Suppressor macrophage treated with lipopolysaccharide for 4 hours (primary cell): ENCODE measurements at regions not wholly inside any gene's neighbourhood (a gene's known extent, or its start where the extent isn't known, plus 50 kb on each side); places are given as distances from the start of the nearest gene placed in this dataset.
"Not testable (repeated sequence)": the region's sequence is repeated elsewhere in the genome, so short reads cannot be mapped to it uniquely, and the experiment has no call there.

Source experiments
- DNase-seq: peaks from one replicate; pipeline ENCODE4 v3.0.0-alpha.2; 2020

GRCh38 chr10:21363092-21363730 lies 162.3 kb downstream of the SKIDA1 start:
- DNase-seq = no peak

- no peak for DNase-seq
These were observed 166.3 kb downstream of the SKIDA1 start for GRCh38 chr10:21359202-21359601.

DNA sequence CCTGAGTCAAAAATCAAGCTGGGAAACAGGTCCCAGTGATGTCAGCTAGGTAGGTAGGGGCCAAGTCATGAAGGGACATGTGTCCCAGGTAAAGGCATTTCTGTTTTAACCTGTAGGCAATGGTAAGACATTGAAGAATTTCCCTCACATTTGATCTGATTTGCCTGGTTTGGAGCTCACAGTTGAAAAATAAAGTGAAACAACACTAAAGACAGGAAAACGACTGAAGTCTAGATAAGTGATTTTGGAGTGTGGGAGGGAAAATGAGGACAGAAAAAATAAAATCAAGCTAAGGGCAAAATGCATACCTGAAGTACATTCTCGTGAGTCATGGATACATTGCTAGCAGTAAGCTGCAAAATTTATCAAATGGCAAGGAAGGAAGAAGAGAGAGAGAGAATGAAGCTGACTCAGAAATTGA lies 169.9 kb downstream of the SKIDA1 start:
- DNase-seq = no peak

- no peak for DNase-seq
These were observed 172.6 kb downstream of the SKIDA1 start for GRCh38 chr10:21352886-21353285.

DNA sequence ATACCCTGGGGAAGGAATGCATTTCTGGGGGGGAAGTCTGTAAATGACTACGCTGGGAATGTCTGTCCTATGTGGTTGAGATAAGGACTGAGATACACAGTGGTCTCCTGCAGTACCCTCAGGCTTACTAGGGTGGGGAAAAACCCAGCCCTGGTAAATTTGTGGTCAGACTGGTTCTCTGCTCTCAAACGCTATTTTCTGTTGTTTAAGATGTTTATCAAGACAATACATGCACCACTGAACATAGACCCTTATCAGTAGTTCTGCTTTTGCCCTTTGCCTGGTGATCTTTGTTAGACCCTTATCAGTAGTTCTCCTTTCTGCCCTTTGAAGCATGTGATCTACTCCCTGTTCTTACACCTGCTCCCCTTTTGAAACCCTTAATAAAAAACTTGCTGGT lies 173.9 kb downstream of the SKIDA1 start:
- not testable (repeated sequence) for DNase-seq

- DNase-seq = no peak
These were observed 175.6 kb downstream of the SKIDA1 start for GRCh38 chr10:21349912-21350286.

DNA sequence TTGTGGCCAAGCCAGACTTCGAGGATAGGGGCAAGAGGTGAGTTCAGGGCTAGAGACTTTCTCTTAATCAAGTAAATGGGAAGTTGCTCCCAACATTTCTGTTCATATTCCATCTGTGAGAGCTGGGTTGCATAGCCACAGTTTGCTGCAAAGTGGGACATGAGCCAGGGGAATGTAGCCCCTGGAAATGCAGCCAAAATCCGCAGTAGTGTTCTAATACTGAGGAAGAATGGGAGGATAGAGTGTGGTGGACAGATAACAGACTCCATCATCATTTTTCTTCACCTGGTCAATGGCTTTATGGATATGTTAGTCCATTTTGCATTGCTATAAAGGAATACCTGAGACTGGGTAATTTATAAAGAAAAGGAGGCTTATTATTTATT lies 177.7 kb downstream of the SKIDA1 start:
- DNase-seq = no peak

DNA sequence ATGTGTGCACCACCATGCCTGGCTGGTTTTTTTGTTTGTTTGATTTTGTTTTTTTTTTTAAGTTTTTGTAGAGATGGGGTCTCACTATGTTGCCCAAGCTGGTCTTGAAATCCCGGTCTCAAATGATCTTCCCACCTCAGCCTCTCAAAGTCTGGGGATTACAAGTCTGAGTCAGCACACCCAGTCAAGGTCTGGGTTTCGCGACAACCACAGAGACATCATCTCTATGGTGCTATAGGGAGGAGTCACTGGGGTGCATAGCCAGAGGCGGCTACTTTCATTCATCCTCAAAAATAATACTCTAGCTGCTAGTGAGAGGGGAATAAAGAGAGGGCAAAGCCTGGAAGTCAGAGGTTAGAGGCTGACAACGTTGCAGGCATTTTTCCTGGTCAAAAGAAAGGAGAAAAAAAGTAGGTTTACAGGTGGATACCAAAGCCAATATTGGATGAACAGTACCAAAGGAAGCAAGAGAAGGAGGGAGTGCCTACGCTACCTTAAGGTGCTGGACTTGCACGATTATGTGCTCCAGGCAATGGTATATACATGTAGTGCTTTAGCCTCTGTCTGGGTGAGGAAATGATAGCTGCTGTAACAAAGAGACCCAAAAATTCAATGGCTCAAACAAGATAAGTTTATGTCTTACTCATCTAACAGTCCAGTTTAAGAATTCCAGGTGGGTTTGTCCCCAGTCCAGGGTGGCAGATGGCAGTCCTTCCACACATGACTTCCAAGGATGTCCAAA lies 178.3 kb downstream of the SKIDA1 start:
- no peak for DNase-seq

DNA sequence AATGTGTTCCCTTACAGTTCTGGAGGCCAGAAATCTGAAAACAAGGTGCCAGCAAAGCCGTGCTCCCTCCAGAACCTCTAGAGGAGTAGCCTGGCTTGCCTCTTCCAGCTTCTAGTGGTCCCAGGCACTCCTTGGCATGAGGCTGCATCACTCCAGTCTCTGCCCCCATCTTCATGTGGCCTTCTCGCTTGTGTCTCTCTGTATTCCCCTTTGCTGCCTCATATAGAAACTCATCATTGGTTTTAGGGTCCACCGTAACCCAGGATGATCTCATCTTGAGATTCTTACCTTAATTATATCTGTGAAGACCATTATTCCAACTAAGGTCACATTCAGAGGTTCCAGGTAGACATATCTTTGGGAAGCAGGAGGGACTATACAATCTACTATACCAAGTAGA lies 182.4 kb downstream of the SKIDA1 start:
- DNase-seq = no peak

GRCh38 chr10:21342499-21342898 lies 183.0 kb downstream of the SKIDA1 start:
- DNase-seq = not testable (repeated sequence)

DNA sequence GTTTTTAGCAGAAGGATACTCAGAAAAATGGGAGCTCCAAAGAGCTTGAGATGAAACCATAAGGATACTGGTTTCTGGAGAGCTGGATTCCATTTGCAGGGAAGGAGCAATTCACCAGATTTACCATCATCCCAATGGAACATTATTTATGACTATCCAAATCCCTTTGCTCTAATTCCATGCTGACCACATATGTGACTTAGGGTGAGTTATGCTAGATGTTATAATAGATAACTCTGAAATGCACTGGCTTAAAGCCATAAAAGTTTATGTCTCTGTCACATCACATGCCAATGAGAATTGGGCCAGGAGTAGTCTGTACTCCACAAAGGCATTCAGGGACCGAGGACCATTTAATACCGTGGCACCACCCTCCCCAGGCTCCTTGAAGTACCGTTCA lies 185.2 kb downstream of the SKIDA1 start:
- DNase-seq = no peak

GRCh38 chr10:21337171-21337792 lies 188.2 kb downstream of the SKIDA1 start:
- no peak for DNase-seq

GRCh38 chr10:21336476-21337170 lies 188.9 kb downstream of the SKIDA1 start:
- DNase-seq = peak; percentile 37

GRCh38 chr10:21334891-21335696 lies 190.4 kb downstream of the SKIDA1 start:
- DNase-seq = no peak

GRCh38 chr10:21330628-21331020 lies 194.9 kb downstream of the SKIDA1 start:
- no peak for DNase-seq

DNA sequence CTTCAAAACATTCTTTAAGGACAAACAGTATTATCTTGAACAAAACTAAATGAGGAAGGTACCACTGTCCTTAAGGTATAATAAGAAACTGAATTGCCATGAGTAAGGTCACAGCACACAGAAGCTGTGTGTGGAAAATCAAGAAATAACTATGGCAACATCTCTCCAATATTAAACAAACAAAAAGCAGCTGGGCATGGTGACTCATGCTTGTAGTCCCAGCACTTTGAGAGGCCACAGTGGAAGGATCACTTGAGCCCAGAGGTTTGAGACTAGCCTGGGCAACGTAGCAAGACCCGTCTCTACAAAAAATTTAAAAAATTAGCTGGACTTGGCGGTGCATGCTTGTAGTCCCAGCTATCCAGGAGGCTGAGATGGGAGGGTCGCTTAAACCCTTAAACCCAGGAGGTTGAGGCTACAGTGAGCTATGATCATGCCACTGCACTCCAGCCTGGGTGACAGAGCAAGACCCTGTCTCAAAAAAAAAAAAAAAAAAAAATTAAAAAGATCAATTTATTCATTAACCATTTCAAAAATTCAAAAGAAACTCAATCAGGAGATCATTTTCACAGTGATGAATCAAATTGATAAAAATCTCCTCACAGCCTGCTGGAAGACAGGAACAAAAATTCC lies 195.4 kb downstream of the SKIDA1 start:
- DNase-seq = no peak

DNA sequence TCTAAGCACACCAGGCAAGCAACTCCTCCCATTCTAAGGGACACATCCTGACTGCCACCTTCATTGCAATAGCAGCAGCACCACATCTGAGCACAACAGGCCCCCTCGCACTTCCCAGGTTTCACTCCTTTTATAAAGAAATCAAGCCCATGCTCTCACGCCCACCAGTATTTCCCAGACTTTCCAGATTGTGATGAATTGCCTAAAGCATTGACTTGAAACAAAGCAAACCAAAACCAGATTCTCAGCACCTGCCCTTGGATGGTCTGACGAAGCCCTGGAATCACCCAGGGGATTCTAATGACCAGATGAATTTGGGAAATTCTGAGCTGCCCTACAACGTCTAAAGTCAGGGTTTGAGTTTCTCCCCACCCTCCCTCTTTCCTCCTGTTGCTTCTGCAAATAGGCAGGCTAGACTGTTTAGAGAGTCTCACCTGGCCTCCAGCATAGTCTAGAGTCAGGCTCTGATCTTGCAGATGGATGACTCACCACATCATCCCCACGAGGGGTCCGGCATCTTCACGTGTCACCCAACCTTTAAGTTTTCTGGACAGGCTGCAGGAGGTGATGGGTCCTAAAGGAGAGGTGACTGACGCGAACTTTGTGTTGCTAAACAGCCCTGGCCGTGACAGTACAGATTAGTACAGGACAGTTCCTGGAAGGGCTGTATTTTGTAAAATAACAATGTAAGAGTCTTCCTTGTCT lies 198.0 kb downstream of the SKIDA1 start:
- no peak for DNase-seq

DNA sequence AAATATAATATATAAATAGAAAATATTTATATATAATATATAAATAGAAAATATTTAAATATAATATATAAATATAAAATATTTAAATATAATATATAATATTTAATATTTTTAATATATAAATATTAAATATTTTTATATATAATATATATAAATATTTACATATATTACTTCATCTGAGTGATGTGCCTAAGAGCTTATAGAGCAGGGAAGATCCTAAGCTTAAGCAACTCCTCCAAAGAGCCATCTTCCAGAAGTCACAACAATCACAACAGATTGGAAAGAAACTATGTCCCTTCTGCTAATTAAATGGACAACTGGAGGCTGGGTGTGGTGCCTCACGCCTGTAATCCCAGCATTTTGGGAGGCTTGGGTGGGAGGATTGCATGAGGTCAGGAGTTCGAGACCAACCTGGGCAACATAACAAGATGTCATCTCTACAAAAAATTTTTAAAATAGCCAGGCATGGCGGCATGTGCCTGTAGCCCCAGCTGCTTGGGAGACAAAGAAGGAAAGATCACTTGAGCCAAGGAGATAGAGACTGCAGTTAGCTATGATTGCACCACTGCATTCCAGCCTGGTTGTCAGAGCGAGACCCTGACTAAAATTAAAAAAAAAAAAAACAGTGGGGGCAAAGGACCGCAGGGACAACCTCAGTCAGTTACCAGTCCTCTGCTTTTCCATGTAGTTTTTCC lies 198.7 kb downstream of the SKIDA1 start:
- DNase-seq = no peak

GRCh38 chr10:21318540-21319167 lies 206.8 kb downstream of the SKIDA1 start:
- DNase-seq = no peak

DNA sequence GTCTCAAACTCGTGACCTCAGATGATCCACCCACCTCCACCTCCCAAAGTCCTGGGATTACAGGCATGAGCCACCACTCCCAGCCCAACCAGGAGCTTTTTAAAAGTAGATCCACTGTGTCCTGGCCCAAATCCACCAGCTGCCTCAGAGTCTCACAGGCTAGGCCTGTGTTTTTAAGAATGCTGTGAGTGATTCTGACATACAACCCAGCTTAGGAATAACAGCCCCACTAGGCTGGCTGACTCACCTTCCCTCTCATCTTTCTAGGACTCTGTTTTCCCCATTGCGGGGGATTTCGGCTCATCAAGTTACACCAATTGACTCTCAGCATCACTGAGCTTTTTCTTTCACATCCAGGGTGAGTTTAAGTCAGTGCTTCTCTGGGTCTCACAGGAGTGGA lies 207.6 kb downstream of the SKIDA1 start:
- no peak for DNase-seq
